Transverse colon (tissue), 4 donors: ENCODE measurements at regions not wholly inside any gene's neighbourhood (a gene's known extent, or its start where the extent isn't known, plus 50 kb on each side); places are given as distances from the start of the nearest gene placed in this dataset.
A peak's percentile ranks its signal among the peaks of the same experiment; 100 is the strongest.

ENCODE experiments used
- DNase-seq: peaks from one replicate; pipeline ENCODE4 v3.0.0-alpha.2; 2019
- H3K27ac ChIP-seq, 4 donors: fragments of 200-600 bp; sonication (generic); 2 replicates each; pipeline ENCODE4 v1.5.1; 2016 to 2018; ENCODE audit warnings: inconsistent platforms in 4 of 4
- H3K27me3 ChIP-seq: fragments of 200-600 bp; sonication (generic); 2 replicates; pipeline ENCODE4 v1.5.1; 2017; ENCODE audit warnings: inconsistent platforms
- H3K36me3 ChIP-seq, 4 donors: fragments of 200-600 bp; sonication (generic); 2 replicates each; pipeline ENCODE4 v1.5.1; 2017 to 2019; ENCODE audit warnings: inconsistent platforms in 4 of 4
- H3K4me1 ChIP-seq, 4 donors: fragments of 200-600 bp; sonication (generic); 2 replicates each; pipeline ENCODE4 v1.5.1; 2017 to 2020; ENCODE audit warnings: inconsistent platforms in 4 of 4
- H3K4me3 ChIP-seq, 4 donors: fragments of 200-600 bp; sonication (generic); 1 replicate in 1 of 4; 2 replicates in 3 of 4; pipeline versions ENCODE4 v1.5.1 to v1.6.1; 2017 to 2019; ENCODE audit warnings: inconsistent platforms in 4 of 4
- H3K9me3 ChIP-seq, 2 donors: fragments of 200-600 bp; sonication (generic); 2 replicates each; pipeline ENCODE4 v1.5.1; 2017 to 2019; ENCODE audit warnings: inconsistent platforms in 2 of 2
- EP300 ChIP-seq: sonication (generic); formaldehyde crosslinking; IDR thresholded peaks from one replicate; pipeline ENCODE4 v1.6.1; 2017; ENCODE audit warnings: antibody characterized with exemption, low read depth
- POLR2A ChIP-seq: fragments of 450-650 bp; IDR thresholded peaks from one replicate; pipeline ENCODE4 v1.6.1; 2016; ENCODE audit warnings: antibody characterized with exemption, mild to moderate bottlenecking, moderate library complexity
- POLR2AphosphoS5 ChIP-seq, 3 donors: sonication (generic); formaldehyde crosslinking; IDR thresholded peaks; one replicate each; pipeline ENCODE4 v1.6.1; 2016; ENCODE audit warnings: antibody characterized with exemption in 3 of 3
- WGBS, 2 donors: methylation state at CpG; one replicate each; pipeline ENCODE4 v1.1.5; 2018; ENCODE audit warnings: low coverage in 1 of 2; 5-methylcytosine and 5-hydroxymethylcytosine counted together
- in situ Hi-C, 4 donors: fragments of 200-750 bp; cut with MboI; loops; one replicate each; pipeline versions ENCODE4 v1.15.0 to v1.15.1; 2017; ENCODE audit warnings: low sequenced_read_pairs in 3 of 4, low pct_ligation_motif_present in 1 of 4, low pct_unique_long_range_greater_than_20kb in 1 of 4
- intact Hi-C: fragments of 100-400 bp; cut with DNase I; formaldehyde crosslinking; loops from one replicate; pipeline ENCODE4 v1.15.1; 2023; ENCODE audit warnings: low total_unique reads
- TF ChIP-seq, protein P1 (sequence below), 5 experiments: fragments of 200-600 bp in 3 of 5; fragments of 450-650 bp in 2 of 5; sonication (generic) in 3 of 5; IDR thresholded peaks; 1 replicate in 2 of 5; 2 replicates in 3 of 5; pipeline ENCODE4 v1.5.1; 2016 to 2017; ENCODE audit warnings: antibody characterized with exemption in 5 of 5, inconsistent platforms in 3 of 5, mild to moderate bottlenecking in 2 of 5, moderate library complexity in 1 of 5

DNA sequence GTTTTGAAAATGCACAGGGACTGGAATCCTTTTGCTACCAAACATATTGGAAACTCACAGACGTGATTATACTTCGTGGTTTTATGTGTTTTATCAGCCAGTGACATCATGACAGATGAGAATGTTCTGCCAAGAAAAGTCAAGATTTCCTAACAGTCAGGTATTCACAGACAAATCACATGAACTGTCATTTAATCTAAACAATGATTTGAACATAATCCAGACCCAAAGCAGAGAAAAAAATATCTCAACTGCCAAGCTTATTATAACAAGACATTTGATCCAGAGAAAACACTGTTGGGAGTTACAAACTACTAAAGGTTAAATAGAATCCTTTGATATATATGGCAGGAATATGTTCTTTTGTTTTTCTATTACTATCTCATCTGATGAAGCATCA is 635.9 kb upstream of the FRG1 start:
- Histone ChIP-seq H3K36me3 (no peaks in the 10 kb centered on the region), H3K9me3 (no peaks in the 10 kb centered on the region), H3K4me3 (no peak overlapping the region), H3K27ac (peak overlapping the region in 1 of 4 donors; percentile 13), H3K27me3 (no peaks in the 10 kb centered on the region), H3K4me1 (no peaks in the 10 kb centered on the region)
- in situ Hi-C loops: no loop called here
- DNase-seq: no peak
- TF ChIP-seq, protein P1, sequence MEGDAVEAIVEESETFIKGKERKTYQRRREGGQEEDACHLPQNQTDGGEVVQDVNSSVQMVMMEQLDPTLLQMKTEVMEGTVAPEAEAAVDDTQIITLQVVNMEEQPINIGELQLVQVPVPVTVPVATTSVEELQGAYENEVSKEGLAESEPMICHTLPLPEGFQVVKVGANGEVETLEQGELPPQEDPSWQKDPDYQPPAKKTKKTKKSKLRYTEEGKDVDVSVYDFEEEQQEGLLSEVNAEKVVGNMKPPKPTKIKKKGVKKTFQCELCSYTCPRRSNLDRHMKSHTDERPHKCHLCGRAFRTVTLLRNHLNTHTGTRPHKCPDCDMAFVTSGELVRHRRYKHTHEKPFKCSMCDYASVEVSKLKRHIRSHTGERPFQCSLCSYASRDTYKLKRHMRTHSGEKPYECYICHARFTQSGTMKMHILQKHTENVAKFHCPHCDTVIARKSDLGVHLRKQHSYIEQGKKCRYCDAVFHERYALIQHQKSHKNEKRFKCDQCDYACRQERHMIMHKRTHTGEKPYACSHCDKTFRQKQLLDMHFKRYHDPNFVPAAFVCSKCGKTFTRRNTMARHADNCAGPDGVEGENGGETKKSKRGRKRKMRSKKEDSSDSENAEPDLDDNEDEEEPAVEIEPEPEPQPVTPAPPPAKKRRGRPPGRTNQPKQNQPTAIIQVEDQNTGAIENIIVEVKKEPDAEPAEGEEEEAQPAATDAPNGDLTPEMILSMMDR (IDR thresholded peaks at IDR 0.05): no peak
- TF ChIP-seq POLR2AphosphoS5 (IDR thresholded peaks at IDR 0.05): peak in 1 of 3 donors; percentile 21
- 9 to 14% methylated on average over 2 of the region's 2 CpGs for WGBS, 2 donors
- intact Hi-C loops: no loop called here

DNA sequence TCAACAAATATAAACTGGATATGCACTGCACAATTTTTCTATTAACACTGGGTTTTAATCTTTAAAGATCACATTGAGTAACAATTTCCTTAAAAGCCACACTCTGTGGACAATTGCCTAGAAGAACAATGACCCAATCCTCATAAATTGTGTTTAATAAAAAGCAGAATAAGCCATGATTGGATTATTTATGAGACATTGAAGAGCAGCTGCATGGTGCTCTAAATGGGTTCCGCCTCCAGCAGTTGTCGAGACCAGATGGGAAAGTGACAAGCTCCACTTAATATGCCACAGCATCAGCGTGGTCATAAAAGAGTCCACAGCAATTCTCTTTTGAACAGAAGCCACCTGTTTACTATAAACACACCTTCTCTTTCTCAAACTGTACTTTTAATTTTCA is 635.2 kb upstream of the FRG1 start:
- 40 to 54% methylated on average over 3 of the region's 3 CpGs for WGBS, 2 donors

DNA sequence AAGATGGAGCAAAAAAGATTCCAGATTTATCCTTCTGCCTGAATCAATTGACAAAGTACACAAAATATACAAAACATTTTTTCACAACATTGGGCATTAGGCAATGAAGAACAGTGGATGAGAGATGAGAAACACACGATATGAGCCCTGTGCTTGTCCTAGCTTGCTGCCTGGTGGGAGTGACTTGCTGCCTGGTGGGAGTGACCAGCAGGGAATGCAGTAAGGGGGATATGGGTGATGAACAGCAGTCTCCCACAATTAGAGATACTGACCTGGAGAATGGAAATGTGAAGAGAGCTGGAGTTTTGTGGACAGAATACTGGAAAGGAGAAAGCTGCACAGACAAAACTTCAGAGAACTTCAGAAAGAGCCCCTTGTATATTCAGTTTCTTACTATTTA is 629.4 kb upstream of the FRG1 start:
- H3K36me3 ChIP-seq: no peaks in the 10 kb centered on the region
- H3K4me1 ChIP-seq: no peaks in the 10 kb centered on the region
- TF ChIP-seq POLR2AphosphoS5 (IDR thresholded peaks at IDR 0.05) (no peak), POLR2A (no peak), EP300 (no peak)
- TF ChIP-seq, protein P1 (IDR thresholded peaks at IDR 0.05): no peak
- intact Hi-C loops (no loop called here), in situ Hi-C loops (no loop called here)
- no peak overlapping the region for H3K27ac ChIP-seq
- no peaks in the 10 kb centered on the region for H3K9me3 ChIP-seq
- no peak for DNase-seq
- no peak overlapping the region for H3K4me3 ChIP-seq
- no peaks in the 10 kb centered on the region for H3K27me3 ChIP-seq
- WGBS, 2 donors: 29 to 30% methylated on average over 1 of the region's 1 CpG

More for the DNA sequence above, 635.2 kb upstream of the FRG1 start:
- Histone ChIP-seq H3K27me3 (no peaks in the 10 kb centered on the region), H3K9me3 (no peaks in the 10 kb centered on the region), H3K4me1 (no peaks in the 10 kb centered on the region), H3K27ac (no peak overlapping the region), H3K4me3 (no peak overlapping the region), H3K36me3 (no peaks in the 10 kb centered on the region)
- no peak for DNase-seq
- no peak for TF ChIP-seq POLR2AphosphoS5 (IDR thresholded peaks at IDR 0.05)
- no peak for TF ChIP-seq POLR2A
- TF ChIP-seq EP300: no peak
- TF ChIP-seq, protein P1 (IDR thresholded peaks at IDR 0.05): no peak
- intact Hi-C loops (no loop called here), in situ Hi-C loops (no loop called here)

DNA sequence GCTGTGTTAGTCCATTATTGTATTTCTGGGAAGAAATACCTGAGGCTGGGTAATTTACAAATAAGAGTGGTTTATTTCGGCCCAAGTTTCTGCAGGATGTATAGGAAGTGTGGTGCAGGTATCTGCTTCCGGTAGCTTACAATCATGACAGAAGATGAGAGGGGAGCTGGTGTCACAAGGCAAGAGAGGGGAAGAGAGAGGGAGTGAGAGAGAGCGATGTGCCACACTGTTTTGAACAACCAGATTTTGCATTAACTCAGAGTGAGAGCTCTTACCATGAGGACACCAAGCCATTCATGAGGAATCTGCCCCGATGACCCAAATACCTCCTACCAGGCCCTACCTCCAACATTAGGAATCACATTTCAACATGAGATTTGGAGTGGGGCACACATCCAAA is 627.6 kb upstream of the FRG1 start:
- Histone ChIP-seq H3K27ac (no peak overlapping the region), H3K4me3 (no peak overlapping the region), H3K9me3 (no peaks in the 10 kb centered on the region), H3K36me3 (no peaks in the 10 kb centered on the region), H3K4me1 (no peaks in the 10 kb centered on the region), H3K27me3 (no peaks in the 10 kb centered on the region)
- intact Hi-C loops: no loop called here
- in situ Hi-C loops: no loop called here
- 42 to 80% methylated on average over 2 to 4 of the region's 4 CpGs for WGBS, 2 donors
- no peak for DNase-seq
- TF ChIP-seq POLR2AphosphoS5 (IDR thresholded peaks at IDR 0.05) (no peak), EP300 (no peak), POLR2A (no peak)
- TF ChIP-seq, protein P1 (IDR thresholded peaks at IDR 0.05): no peak
